Astrocyte of the cerebellum (primary cell): ENCODE measurements at regions not wholly inside any gene's neighbourhood (a gene's known extent, or its start where the extent isn't known, plus 50 kb on each side); places are given as distances from the start of the nearest gene placed in this dataset.

Source experiments
- DNase-seq: peaks from one replicate; pipeline ENCODE4 v3.0.0-alpha.2; 2011; ENCODE audit warnings: low read depth
- H3K4me3 ChIP-seq: 2 replicates; pipeline ENCODE4 v1.5.1; 2011; ENCODE audit warnings: mild to moderate bottlenecking, low read depth, low read length, moderate library complexity
- in situ Hi-C: cut with HindIII; loops from 2 replicates; pipeline ENCODE4 v1.10.0; 2017; ENCODE audit warnings: low sequenced_read_pairs
- TF ChIP-seq, protein P1 (sequence below): IDR thresholded peaks from 2 replicates; pipeline ENCODE4 v1.5.1; 2012; ENCODE audit warnings: low read length, low read depth, moderate library complexity, mild to moderate bottlenecking; ENCODE audit errors: missing control alignments

DNA sequence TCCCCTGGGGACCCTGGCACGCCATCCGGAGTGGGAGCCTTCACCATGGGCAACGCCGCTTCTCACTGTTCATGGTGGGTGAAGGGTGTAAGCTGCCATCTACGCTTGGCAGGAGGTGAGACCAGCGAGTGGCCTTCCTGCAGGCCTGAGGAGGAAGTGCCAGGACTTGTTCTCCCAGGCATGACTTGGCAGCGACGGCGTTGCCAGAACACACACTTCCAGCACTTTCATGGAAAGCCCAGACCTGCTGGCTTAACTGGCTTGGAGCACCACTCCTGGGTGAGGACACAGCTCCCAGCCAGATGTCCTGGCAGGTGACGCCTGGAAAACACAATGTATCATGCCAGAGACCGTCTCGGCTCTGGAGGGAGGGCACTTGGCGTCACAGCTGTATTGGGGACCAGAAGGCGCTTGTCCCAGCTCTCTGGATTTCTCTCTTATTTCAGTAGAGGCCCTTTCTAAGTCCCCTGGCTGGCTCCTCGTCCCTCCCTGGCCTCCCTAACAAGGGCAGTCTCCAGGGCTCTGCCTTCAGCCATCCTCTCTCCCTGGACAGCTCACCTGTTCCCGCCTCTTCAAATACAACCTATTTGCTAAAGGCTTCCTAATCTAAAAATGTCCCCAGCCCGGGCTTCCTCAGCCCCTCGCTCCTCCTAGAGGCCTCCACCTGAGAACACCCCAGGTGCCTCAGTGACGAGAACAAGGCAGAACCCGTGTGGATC is 188.3 kb downstream of the OLFM1 start:
- no peak for DNase-seq
- H3K4me3 ChIP-seq: no peak overlapping the region
- in situ Hi-C loops: no loop called here
- TF ChIP-seq, protein P1, sequence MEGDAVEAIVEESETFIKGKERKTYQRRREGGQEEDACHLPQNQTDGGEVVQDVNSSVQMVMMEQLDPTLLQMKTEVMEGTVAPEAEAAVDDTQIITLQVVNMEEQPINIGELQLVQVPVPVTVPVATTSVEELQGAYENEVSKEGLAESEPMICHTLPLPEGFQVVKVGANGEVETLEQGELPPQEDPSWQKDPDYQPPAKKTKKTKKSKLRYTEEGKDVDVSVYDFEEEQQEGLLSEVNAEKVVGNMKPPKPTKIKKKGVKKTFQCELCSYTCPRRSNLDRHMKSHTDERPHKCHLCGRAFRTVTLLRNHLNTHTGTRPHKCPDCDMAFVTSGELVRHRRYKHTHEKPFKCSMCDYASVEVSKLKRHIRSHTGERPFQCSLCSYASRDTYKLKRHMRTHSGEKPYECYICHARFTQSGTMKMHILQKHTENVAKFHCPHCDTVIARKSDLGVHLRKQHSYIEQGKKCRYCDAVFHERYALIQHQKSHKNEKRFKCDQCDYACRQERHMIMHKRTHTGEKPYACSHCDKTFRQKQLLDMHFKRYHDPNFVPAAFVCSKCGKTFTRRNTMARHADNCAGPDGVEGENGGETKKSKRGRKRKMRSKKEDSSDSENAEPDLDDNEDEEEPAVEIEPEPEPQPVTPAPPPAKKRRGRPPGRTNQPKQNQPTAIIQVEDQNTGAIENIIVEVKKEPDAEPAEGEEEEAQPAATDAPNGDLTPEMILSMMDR: no peak

- in situ Hi-C loops: no loop called here
- no peak for DNase-seq
- H3K4me3 ChIP-seq: no peak overlapping the region
- TF ChIP-seq, protein P1: no peak
Observed at GRCh38 chr9:135277219-135278201, 190.0 kb downstream of the OLFM1 start.

GRCh38 chr9:135278586-135278985 is 191.1 kb downstream of the OLFM1 start:
- DNase-seq: no peak
- in situ Hi-C loops: no loop called here
- no peak overlapping the region for H3K4me3 ChIP-seq
- TF ChIP-seq, protein P1: no peak

GRCh38 chr9:135279385-135279784 is 191.9 kb downstream of the OLFM1 start:
- TF ChIP-seq, protein P1: no peak
- in situ Hi-C loops: no loop called here
- no peak for DNase-seq
- no peak overlapping the region for H3K4me3 ChIP-seq

DNA sequence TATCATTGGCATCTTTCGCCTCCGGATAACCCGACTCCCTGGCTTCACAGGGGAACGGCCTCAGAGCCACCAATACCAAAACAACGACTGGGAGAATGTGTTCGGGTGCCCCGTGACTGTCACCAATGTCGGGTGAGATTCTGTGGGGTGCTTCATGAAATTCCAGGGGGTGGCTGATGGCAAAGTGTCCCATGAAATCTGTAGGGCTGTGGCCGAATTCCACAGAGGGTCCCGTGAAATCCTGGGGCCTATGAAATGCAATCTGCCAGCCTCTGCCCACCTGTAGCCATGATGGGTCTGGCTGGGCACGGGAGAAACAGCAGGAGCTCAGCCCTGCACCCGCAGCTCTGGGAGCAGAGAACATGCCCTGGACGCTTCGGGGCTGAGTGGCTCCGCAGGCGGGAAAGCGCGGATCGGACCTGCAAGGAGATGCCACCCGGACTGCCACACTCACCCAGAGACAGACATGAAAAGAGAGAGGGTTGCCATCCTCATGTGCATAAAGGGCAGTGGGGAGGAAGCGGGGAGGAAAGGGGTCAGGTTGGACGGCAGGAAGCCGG is 192.4 kb downstream of the OLFM1 start:
- H3K4me3 ChIP-seq: no peak overlapping the region
- in situ Hi-C loops: no loop called here
- no peak for DNase-seq
- TF ChIP-seq, protein P1: no peak

DNA sequence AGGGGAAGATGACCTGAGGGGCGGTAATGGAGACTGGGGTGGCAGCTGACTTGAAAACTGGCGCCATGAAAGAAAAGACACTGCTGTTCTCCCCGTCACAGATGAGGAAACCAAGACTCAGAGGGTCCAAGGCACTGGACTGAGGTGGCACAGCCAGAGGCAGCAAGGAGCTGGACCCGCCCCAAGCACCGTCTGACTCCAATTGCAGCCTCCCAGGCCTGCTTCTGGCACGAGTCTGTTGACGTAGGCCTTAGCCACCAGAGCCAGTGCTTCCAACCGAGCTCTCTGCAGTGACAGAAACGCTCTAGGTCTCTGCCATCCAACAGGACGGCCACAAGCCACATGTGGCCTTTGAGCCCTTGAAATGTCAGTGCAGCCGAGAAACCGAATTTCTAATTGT is 193.2 kb downstream of the OLFM1 start:
- no peak overlapping the region for H3K4me3 ChIP-seq
- TF ChIP-seq, protein P1: no peak
- DNase-seq: no peak
- in situ Hi-C loops: no loop called here
